HCT116 (cell line): ENCODE measurements at regions not wholly inside any gene's neighbourhood (a gene's known extent, or its start where the extent isn't known, plus 50 kb on each side); places are given as distances from the start of the nearest gene placed in this dataset.

Experiments
- CTCF ChIP-seq, 3 experiments: fragments of 200-600 bp in 1 of 3; sonication (generic) in 1 of 3; IDR thresholded peaks in 2 of 3; conservative IDR thresholded peaks in 1 of 3; 2 replicates each; pipeline ENCODE4 v1.5.1; 2012 to 2017; ENCODE audit warnings: low read depth in 2 of 3, low read length in 2 of 3, antibody characterized with exemption in 1 of 3, borderline replicate concordance in 1 of 3, control low read depth in 1 of 3, mild to moderate bottlenecking in 1 of 3, mixed read lengths in 1 of 3, mixed run types in 1 of 3, moderate library complexity in 1 of 3; ENCODE audit not compliant: insufficient read depth in 1 of 3
- EZH2 ChIP-seq: fragments of 200-600 bp; sonication (generic); IDR thresholded peaks from 2 replicates; pipeline ENCODE4 v1.6.1; 2017; ENCODE audit warnings: antibody characterized with exemption, mixed run types
- POLR2A ChIP-seq: IDR thresholded peaks from 2 replicates; pipeline ENCODE4 v1.7.0; 2011; ENCODE audit warnings: borderline replicate concordance; ENCODE audit not compliant: insufficient read depth, insufficient read length; ENCODE audit errors: extremely low read depth
- POLR2AphosphoS5 ChIP-seq: IDR thresholded peaks from 2 replicates; pipeline ENCODE4 v1.6.1; 2011; ENCODE audit warnings: mild to moderate bottlenecking, low read depth, low read length, moderate library complexity
- REST ChIP-seq: IDR thresholded peaks from 2 replicates; pipeline ENCODE4 v1.6.1; 2012; ENCODE audit warnings: low read depth
- SRF ChIP-seq: IDR thresholded peaks from 2 replicates; pipeline ENCODE4 v1.6.1; 2012; ENCODE audit warnings: low read depth
- ZFX ChIP-seq: fragments of 450-650 bp; IDR thresholded peaks from 2 replicates; pipeline ENCODE4 v1.6.1; 2017
- ZNF274 ChIP-seq: fragments of 200-500 bp; sonication (Bioruptor generic); IDR thresholded peaks from 2 replicates; pipeline ENCODE4 v1.6.1; 2014; ENCODE audit warnings: mild to moderate bottlenecking, low read depth, low read length, inconsistent platforms

GRCh38 chr12:34358198-34358597 lies 335.9 kb downstream of the ALG10 start:
- TF ChIP-seq REST (no peak), ZNF274 (no peak), POLR2A (no peak), CTCF (IDR thresholded peaks at IDR 0.05 in 2 of 3, conservative IDR thresholded peaks at IDR 0.05 in 1 of 3; ENCODE audit: borderline replicate concordance in 1 of 3, insufficient read depth in 1 of 3, low read depth in 2 of 3, low read length in 2 of 3) (no peak), EZH2 (no peak), SRF (no peak), ZFX (no peak), POLR2AphosphoS5 (no peak)
